Activated CD4-positive, alpha-beta T cell treated with anti-CD3 and anti-CD28 coated beads, Interleukin-2, amount 50 U/mL, for 48 hours (primary cell): ENCODE measurements at regions not wholly inside any gene's neighbourhood (a gene's known extent, or its start where the extent isn't known, plus 50 kb on each side); places are given as distances from the start of the nearest gene placed in this dataset.
"Not testable (repeated sequence)": the region's sequence is repeated elsewhere in the genome, so short reads cannot be mapped to it uniquely, and the experiment has no call there.

Experiments
- DNase-seq, 2 experiments: peaks; one replicate each; pipeline ENCODE4 v3.0.0-alpha.2; 2020

DNA sequence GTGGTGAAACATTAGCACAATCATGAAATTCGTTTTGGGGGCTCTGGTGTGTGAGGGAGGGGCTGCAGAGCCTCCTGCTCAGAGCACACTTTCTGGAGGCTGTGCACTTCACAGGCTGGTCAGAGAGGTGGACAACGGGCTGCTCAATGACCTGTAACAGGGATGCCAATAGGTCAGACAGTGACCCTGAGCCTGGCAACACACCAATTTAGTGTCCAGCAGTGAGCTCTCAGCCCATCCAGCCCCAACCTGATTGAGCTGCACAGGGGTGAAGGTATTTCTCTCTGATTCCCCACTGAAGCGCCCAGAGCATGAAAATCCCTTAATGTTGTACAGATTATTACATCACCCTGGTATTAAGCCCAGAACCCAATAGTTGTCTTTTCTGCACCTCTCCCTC lies 191.3 kb upstream of the ZNF32 start:
- DNase-seq: no peak

DNA sequence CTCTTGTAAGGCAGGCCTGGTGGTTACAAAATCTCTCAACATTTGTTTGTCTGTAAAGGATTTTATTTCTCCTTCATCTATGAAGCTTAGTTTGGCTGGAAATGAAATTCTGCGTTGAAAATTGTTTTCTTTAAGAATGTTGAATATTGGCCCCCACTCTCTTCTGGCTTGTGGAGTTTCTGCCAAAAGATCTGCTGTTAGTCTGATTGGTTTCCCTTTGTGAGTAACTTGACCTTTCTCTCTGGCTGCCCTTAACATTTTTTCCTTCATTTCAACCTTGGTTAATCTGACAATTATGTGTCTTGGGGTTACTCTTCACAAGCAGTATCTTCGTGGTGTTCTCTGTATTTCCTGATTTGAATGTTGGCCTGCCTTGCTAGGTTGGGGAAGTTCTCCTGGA lies 186.1 kb upstream of the ZNF32 start:
- DNase-seq: not testable (repeated sequence)

DNA sequence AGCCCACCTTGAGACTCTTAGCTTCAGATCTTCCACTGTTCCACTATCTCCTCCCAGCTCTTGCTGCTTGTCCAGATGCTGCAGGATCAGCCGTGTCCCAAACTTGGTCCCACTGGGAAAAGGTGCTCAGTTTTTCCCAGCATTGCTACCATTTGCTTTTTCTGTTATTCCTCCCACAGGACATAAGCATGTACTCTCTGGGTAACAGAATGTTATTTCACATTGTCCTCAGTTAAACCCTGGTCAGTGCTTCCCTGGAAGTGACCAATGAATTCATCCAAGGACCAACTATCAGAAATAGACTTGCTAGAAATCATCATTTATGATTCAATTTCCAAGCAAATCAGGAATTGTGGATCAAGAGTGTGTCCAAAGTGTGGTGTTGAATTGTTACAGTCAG lies 179.2 kb upstream of the ZNF32 start:
- DNase-seq: no peak

DNA sequence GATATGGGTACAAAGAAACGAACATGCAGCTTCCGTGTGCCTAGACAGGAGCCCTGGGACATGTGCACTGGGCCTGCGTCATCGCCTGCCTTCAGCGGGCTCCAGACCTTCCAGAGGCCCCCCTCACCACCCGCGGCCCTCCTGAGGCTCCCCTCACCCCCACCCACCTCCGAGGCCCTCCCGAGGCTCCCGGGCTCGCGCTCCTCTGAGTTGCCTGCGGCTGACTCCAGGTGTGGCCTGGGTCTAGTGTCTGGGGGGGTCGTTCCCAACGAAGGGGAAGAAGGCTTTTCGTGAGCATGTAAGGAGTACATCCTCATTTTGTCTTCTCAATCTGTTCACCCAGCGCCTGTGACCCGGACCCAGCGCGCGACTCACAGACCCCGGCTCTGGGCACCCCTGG lies 177.3 kb upstream of the ZNF32 start:
- DNase-seq: no peak

DNA sequence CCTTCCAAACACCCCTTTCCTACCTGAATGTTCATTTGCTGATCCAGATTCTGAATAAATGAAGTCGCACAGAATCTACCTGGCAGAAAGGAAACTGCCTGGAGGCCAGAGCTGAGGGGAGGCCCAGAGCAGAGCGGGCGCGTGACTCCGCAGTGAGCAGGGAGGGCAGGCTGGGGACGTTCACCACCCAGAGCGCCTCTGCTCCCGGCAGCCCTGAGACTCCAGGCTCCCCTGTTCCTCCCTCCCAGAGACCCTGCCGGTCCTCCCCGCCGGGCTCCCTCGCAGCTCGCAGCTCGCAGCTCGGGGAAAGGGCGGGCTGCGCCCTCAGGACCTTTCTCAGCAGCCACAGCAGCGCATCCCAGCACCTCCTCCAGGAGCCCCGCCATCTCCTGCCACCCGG lies 176.7 kb upstream of the ZNF32 start:
- no peak for DNase-seq

DNA sequence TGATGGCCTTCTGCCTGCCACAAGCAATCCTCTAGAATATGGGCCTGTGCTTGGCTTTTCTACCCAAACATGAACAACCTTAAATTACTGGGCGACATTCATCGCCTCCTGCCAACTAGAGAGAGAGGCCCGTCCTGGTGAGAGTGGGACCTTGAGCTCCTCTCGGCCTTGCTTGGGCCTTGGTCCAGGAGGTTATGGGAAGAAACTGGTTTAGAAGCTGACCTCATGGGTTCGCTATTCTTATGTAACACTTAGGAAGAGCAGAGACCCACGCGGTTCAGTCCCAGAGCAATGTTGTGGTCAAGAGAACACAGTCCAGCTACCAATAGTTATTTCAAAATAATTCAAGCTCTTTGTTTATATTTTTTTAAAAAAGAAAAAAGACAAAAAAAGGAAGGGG lies 176.3 kb upstream of the ZNF32 start:
- no peak for DNase-seq

DNA sequence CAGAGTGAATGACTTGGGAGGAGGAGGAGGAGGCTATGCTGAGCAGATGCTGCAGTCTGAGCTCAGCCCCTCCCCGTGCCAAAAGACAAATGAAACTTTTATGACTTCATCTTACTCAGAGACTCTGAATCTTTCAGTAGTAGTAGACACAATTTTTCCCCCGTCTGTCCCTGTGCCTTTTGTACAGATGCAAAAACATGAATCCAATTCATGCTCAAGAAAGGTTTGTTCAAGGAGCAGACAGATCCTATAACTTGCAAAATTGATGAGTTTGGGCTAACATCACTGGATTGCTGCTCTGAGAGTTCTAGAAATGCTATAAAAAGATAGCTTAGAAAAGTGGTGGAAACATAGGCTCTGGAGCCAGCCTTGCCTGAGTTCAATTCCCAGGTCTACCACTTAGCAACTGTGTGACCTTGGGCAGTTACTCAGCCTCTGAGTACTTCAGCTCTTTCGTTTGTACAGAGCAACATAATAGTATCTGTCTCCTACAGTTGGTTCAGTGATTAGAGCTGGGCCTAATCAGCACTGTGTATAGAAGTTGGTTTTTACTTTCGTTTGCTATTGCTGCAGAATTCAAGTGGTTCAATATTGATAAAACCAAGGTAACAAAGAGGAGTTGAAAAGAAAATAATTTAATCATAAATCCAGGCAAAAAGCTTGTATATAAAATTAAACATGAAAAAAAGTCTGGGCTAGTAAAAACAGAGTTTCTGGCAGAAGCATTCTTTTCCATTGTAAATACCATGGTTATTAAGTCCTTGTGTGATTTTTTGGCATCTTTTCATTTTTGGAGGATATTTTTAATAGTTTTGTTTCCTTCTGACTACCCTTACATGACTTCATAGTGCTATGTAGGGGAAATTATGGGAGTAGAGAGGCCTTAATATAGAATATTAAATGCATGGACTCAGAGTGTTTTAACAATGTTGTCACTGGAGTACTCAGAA lies 174.2 kb upstream of the ZNF32 start:
- DNase-seq: peak in 1 of 2 experiments; percentile 23

DNA sequence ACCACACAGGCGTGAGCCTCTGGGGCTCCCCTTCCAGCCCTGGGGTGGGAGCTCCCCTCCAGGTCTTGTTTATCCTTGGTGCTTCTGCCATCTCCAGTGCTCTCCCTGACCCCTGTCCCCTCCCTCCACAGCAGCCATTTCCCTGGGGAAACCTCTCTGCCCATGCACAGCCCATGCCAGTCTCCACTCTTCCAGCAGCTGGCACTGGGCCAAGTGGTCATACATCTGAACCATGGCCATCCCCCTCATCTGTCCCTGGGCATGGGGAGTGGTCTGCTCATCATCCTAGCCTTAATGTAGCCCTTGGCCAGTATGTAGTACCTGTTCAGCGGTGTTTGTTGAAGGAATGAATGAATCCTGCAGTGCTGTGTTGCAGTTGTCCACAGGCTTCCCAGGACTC lies 172.4 kb upstream of the ZNF32 start:
- DNase-seq: no peak

DNA sequence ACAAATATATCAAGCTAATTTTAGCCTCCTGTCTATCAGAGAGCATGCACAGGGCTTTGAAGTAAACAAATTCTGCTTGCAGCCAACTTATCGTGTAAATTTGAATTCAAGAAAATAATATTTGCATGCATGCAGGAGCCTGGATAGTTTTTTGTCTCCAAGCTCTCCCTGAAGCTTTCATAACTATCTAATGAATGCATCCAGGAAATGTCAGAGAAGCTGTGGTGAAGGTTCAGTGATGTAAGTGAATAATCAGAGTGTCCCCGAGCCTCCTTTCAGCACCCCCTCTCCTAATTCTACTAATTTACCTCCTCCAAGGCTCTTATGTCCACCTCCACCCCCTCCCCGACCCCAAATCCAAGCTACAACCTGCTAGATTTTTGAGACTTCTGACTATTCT lies 172.0 kb upstream of the ZNF32 start:
- no peak for DNase-seq

DNA sequence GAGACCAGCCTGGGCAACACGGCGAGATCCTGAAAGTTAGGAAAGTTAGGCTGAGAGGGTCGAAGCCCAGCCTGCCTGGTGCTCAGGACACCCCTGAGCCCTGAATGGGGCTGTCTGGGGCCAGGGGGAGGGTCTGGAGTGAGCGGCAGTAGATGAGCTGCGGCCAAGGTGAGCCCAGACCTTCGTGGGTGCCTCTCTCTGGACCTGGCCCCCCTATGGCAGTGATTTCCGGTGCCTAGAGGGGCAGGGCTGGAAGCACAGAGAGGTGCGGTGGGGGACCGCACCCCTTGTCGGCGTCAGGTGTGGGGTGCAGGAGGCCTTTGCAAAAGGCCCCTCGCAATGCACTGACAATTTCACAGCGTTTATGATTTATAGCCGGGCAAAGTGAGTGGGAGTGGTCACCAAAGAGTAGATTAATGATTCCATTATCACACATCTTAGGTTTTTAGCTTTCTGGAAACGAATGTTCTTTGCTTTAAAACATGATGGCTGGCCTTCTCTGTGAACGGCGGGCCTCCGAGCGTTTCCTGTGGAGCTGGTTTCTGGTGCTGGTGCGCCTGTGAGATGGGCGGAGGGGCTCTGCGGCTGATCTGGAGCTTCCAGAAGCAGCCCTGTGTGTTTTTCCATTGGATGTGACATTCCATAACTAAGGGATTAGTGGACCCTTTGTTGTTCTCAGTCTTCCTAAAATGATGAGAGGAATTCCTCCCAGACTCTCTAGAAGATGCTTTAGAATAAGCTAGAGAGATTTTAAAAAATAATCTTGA lies 171.0 kb upstream of the ZNF32 start:
- DNase-seq: no peak

DNA sequence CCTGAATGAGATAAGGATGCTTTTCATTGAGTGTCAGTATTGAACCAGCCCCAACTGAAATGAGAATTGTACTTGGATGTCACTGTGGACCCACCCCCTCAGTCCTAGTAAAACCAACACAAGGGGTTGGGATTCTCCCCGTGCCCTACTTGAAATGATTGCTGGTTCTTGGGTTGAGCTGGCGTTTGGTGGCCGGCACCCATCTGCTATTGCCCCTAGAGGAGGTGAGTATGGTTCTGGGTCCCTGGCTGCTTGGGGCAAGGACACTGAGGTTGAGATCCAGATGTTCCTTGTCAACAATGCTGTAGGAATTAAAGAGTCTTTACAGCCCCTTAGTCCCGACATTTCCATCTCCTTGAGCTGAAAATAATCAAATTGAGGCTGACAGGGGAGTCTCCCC lies 170.0 kb upstream of the ZNF32 start:
- no peak for DNase-seq

DNA sequence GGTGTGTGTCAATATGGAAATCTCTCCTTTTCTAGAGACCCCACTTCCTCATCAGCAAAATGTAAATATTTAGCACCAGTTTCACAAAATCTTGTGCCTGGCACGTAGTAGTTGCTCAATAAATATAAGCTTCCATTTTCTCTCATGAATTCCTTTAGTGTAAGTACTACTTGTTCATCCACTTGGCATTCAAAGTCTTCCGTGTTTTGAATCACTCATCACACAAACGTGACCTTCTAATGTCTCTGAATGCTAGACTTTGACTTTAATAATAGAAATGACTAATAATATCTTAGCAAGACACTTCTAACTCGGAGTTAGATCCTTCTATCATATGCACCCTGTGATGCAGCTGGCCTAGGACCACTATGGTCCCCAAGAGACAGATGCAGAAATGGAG lies 168.7 kb upstream of the ZNF32 start:
- no peak for DNase-seq

DNA sequence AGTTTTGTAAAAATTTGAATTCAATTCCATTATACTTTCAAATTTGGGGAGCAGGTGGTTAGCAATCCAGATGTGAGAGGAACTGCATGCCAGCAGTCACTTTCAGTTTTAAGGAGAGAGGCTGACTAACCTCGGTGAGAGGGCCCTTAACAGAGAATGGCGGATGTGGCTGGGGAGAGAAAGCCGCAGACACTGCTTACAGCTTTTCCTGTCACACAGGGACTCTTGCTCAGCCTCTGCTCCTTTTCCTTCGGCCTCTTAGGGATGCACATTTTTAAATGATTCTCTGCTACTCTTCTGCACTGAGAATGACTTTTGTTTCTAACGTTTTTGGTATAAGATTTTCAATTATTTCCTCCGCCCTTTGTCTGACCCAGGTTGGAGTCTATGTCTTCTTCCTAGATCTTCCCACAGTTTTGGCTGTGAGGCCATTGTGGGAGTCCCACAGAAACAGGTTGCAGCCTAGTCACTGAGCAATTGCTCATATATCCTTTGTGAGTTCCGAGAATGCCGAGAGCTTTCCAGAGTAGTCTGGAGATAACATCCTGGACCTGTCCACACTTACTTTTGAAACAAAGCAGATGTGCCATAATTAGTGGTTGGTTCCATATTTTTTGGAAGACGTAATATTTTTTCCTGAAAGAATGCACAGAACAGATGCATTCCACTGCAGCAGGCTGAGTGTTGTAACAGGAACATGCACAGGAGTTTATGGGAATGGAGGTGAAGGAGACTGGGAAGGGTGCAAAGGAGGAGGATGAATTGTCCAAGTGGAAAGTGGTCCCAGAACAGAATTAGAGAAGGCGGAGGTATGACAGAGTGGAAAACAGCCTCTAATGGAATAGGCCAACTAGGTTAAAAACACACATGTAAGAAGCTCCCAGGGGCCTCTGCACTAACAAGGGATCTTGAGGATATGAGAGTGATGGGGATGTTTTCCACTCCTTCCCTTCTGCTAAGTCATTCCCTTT lies 168.0 kb upstream of the ZNF32 start:
- peak; percentile 70 to 81 for DNase-seq

DNA sequence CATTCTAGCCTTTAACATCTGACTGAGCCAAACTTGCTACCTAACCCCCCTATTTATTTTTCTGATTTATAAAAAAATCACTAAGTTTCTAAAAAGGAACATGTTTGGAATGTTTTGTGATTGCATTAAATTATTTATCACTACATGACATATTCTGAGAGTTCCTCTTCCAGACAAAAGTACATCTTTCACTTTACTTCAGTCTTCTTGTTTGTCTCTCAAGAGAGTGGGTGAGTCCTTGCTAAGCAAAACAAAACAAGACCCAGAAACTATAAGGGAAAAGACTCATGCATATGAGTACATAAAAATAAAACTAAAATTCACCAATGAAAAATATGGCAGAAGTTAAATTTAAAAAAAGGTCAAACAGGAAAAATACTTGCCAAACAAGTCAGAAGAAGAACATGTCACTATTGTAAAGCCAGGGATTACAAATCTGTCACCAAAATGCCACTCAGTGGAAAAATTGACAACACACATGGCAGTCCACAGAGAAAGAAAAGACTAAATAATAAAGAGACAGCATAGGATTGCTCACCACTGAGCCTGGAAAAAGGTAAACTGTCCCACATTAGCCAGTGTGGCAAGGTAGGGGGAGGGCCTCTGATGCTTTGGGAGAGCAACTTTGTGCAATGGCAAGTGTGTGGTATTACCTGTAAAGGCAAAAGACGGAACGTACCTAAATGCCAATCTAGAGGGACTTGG lies 166.7 kb upstream of the ZNF32 start:
- DNase-seq: no peak

DNA sequence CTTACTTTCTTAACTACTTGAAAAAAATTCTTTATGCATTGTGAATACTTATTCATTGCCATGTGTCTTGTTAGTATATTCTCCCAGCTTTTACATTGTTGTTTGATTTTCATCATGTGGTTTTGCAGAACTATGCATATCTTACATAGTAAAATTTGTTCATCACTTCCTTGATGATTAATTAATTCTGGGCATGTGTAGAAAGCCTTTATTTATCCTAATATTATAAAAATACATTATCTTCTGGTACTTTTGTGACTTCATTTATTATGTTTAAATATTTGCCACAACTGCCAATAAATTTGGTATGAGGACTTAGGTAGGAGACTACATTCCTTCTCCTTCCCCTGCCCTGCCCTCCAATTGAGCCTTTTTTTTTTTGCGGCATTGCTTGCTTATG lies 166.0 kb upstream of the ZNF32 start:
- DNase-seq: no peak

DNA sequence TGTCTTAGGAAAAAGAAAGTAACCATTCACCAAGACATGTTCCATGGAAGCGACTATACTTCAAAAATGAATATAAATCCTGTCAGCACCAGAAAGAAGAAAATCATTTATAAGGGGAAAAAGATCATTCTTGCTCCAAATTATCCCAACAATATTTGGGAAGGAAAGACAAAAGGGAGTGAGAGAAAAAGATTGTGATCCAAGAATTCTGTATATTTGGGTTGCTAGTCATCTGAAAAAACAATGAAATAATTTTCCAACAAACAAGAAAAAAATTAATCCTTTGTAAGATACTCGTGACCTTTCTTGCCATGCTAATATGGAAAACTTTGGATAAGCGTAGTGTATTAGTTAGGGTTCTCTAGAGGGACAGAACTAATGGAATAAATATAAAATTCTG lies 163.2 kb upstream of the ZNF32 start:
- no peak for DNase-seq

DNA sequence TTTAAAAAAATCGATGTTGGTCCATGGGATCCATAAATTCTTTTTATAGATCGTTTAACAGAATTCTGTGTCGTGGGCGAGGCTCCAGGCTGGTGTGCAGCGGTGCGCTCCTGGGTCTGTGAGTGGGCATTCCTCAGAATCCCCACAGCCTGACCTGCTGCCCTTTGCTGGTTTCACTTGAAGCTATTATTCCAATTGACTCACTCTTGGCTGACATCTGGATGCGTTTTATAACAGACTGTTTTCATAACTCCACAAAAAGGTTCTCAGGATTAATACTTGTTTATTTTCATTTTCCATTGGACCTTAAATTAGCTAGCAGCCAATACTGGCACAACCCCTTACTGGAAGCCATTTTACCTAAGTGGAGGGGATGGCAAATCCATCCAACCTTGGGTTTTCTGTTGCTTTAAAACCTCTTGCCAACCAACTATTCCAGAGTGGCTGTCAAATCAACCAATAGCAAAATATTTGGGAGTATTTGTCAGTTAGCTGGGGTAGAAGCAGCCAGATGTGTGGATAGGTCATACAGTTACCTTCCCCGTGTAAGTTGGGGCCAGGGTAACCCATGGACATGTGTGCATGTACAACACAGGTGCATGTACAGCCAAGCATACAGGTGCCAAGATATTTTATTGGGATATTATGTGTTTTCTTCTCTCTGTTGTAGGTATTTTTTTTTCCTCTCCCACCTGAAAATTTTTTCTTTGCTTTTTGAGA lies 160.7 kb upstream of the ZNF32 start:
- DNase-seq: no peak

DNA sequence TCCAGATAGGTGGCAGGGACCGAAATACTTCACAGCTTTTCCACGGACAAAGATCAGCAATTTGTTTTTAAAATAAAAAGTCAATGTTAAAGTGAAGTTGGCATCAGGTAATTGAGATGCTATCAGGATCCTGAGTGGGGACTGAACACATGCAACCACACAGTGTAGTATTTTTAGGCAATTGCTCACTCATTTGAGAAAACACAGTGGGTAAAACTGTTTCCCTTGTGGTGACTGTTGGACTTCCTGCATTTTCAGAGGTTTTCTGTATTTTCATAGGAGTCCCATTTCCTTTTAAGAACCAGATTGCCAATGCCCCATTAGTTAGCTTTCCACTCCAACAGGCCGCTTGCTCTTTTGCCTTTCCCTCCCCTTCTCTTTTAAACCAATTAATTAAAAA lies 159.5 kb upstream of the ZNF32 start:
- no peak for DNase-seq

DNA sequence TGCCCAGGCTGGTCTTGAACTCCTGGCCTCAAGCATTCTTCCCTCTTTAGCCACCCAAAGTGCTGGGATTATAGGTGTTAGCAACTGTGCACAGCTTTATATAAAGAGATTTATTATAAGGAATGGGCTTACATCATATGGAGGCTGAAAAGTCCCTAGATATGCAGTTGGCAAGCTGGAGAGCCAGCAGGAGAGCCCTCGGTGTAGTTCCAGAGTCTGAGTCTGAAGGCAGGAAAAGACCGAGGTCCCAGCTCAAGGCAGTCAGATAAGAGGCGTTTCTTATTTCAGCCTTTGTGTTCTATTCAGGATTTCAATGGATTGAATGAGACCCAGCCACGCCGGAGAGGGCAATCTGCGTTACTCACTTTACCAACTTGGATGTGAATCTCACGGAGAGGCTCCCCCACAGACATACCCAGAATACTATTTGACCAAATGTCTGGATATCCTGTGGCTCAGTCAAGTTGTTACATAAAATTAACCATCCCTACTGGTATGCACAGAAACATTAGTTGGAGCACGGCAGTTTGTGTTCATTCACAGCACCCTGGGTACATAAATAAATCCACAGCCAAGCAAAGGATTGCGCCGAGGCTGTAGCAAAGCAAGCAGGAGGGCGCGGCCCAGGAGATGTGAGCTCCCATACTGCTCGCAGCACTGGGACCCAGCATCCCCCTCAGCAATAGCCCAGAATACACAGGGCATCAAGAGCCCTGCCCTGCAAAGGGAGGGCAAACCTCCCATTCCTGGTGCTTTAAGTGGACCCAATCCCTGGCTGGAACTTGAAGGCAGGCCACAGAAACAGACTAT lies 158.4 kb upstream of the ZNF32 start:
- DNase-seq: no peak

DNA sequence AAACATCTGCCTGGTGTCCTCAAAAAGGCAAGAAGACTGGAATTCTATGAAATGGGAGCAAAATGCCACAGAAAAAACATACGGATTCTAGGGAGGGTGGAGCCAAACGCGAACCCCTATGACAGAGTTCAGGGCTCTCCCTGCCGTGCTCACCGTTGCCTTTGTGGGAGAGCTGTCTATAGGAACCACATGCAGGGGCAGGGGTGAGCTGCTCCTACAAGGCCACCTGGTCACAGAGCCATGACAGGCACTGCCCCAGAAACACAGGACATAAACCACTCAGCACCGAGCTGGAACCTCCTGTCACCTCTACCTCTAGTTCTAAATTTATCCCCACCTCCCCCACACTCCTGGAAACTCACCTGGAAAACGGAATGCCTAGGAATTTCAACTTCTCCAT lies 155.1 kb upstream of the ZNF32 start:
- DNase-seq: no peak
